IMR-90 (cell line): ENCODE measurements at regions not wholly inside any gene's neighbourhood (a gene's known extent, or its start where the extent isn't known, plus 50 kb on each side); places are given as distances from the start of the nearest gene placed in this dataset.
"Not testable (repeated sequence)": the region's sequence is repeated elsewhere in the genome, so short reads cannot be mapped to it uniquely, and the experiment has no call there.

Experiments used
- ATAC-seq: fragments of 200-7000 bp; cut with Tn5 transposase; 2 replicates; pipeline ENCODE4 v1.9.1; 2020; ENCODE audit warnings: low read depth, mild to moderate bottlenecking, moderate library complexity
- BruUV-seq: library from RNA; stranded (reverse); fragments of 400-500 nt; replicated peaks from 2 replicates; lab custom pipeline; 2021; lab: Mats Ljungman, UMichigan
- CTCF ChIA-PET: fragments of 300-600 bp; formaldehyde crosslinking; extraction: SDS; loops from one replicate; lab custom pipeline; 2021; ENCODE audit warnings: antibody characterized with exemption; lab: Yijun Ruan, JAX
- POLR2A ChIA-PET: fragments of 300-600 bp; sonication (Branson Sonifier 250); formaldehyde crosslinking; loops from one replicate; lab custom pipeline; 2022; ENCODE audit warnings: antibody characterized with exemption; ENCODE audit not compliant: unreplicated experiment; lab: Charles Lee
- DNase-seq: peaks from one replicate; pipeline ENCODE4 v3.0.0; 2013
- H2AFZ ChIP-seq: replicated peaks from 2 replicates; pipeline ENCODE3; 2013; ENCODE audit warnings: low read length, mild to moderate bottlenecking; ENCODE audit not compliant: poor library complexity
- H2AK5ac ChIP-seq: 2 replicates; pipeline ENCODE4 v1.6.1; 2013; ENCODE audit warnings: low read depth, low read length, inconsistent platforms
- H2AK9ac ChIP-seq: replicated peaks from 2 replicates; pipeline ENCODE3; 2013; ENCODE audit warnings: mild to moderate bottlenecking, low read depth, low read length, moderate library complexity; ENCODE audit not compliant: poor library complexity
- H2BK120ac ChIP-seq: 2 replicates; pipeline ENCODE4 v1.6.1; 2013; ENCODE audit warnings: low read depth, low read length, inconsistent platforms
- H2BK15ac ChIP-seq: 3 replicates; pipeline ENCODE4 v1.6.1; 2013; ENCODE audit warnings: low read depth, low read length, inconsistent platforms
- H2BK20ac ChIP-seq: 2 replicates; pipeline ENCODE4 v1.6.1; 2013; ENCODE audit warnings: low read depth, mild to moderate bottlenecking, inconsistent platforms, low read length, moderate library complexity
- H2BK5ac ChIP-seq: 2 replicates; pipeline ENCODE4 v1.6.1; 2013; ENCODE audit warnings: mild to moderate bottlenecking, low read depth, low read length, inconsistent platforms; ENCODE audit not compliant: poor library complexity, severe bottlenecking
- H3K14ac ChIP-seq: replicated peaks from 2 replicates; pipeline ENCODE4 v1.6.1; 2013; ENCODE audit warnings: low read depth, low read length, inconsistent platforms
- H3K18ac ChIP-seq: 2 replicates; pipeline ENCODE4 v1.6.1; 2013; ENCODE audit warnings: low read depth, low read length, control low read depth
- H3K23ac ChIP-seq: 2 replicates; pipeline ENCODE4 v1.6.1; 2013; ENCODE audit warnings: low read depth, low read length, inconsistent platforms
- H3K27ac ChIP-seq: 2 replicates; pipeline ENCODE4 v1.5.1; 2013; ENCODE audit warnings: mild to moderate bottlenecking, control low read depth, low read length; ENCODE audit not compliant: insufficient read depth
- H3K27me3 ChIP-seq: 2 replicates; pipeline ENCODE4 v1.6.1; 2013; ENCODE audit warnings: low read length; ENCODE audit not compliant: control insufficient read depth, insufficient read depth
- H3K36me3 ChIP-seq: 2 replicates; pipeline ENCODE4 v1.6.1; 2013; ENCODE audit warnings: low read length, mixed read lengths; ENCODE audit not compliant: control insufficient read depth, insufficient read depth
- H3K4ac ChIP-seq: 2 replicates; pipeline ENCODE4 v1.6.1; 2013; ENCODE audit warnings: low read depth, low read length, inconsistent platforms
- H3K4me1 ChIP-seq: 2 replicates; pipeline ENCODE4 v1.6.1; 2013; ENCODE audit warnings: low read length, mixed read lengths; ENCODE audit not compliant: control insufficient read depth, insufficient read depth
- H3K4me2 ChIP-seq: 2 replicates; pipeline ENCODE4 v1.6.1; 2013; ENCODE audit warnings: low read depth, mild to moderate bottlenecking, control low read depth, low read length, moderate library complexity
- H3K4me3 ChIP-seq: 2 replicates; pipeline ENCODE4 v1.5.1; 2013; ENCODE audit warnings: low read depth, mild to moderate bottlenecking, control low read depth, low read length, moderate library complexity; ENCODE audit not compliant: insufficient read depth
- H3K56ac ChIP-seq: 2 replicates; pipeline ENCODE4 v1.6.1; 2013; ENCODE audit warnings: low read length, inconsistent platforms; ENCODE audit not compliant: insufficient read depth; ENCODE audit errors: extremely low read depth
- H3K79me1 ChIP-seq, 2 experiments: 2 replicates each; pipeline ENCODE4 v1.6.1; 2013; ENCODE audit warnings: low read length in 2 of 2, inconsistent platforms in 1 of 2, low read depth in 1 of 2
- H3K9ac ChIP-seq: 2 replicates; pipeline ENCODE4 v1.6.1; 2013; ENCODE audit warnings: low read depth, low read length, control low read depth
- H3K9me1 ChIP-seq: 2 replicates; pipeline ENCODE4 v1.6.1; 2013; ENCODE audit warnings: low read length, inconsistent platforms; ENCODE audit not compliant: insufficient read depth
- H3K9me3 ChIP-seq: 2 replicates; pipeline ENCODE4 v1.6.1; 2013; ENCODE audit warnings: low read length; ENCODE audit not compliant: control insufficient read depth, insufficient read depth
- H4K20me1 ChIP-seq: 2 replicates; pipeline ENCODE4 v1.6.1; 2013; ENCODE audit warnings: low read length, inconsistent platforms; ENCODE audit not compliant: insufficient read depth
- H4K5ac ChIP-seq: 2 replicates; pipeline ENCODE4 v1.6.1; 2013; ENCODE audit warnings: mild to moderate bottlenecking, low read depth, low read length, control low read depth
- H4K8ac ChIP-seq, 2 experiments: 2 replicates each; pipeline ENCODE4 v1.6.1; 2013; ENCODE audit warnings: low read depth in 2 of 2, low read length in 2 of 2, control low read depth in 1 of 2, inconsistent platforms in 1 of 2
- H4K91ac ChIP-seq: 2 replicates; pipeline ENCODE4 v1.6.1; 2013; ENCODE audit warnings: low read depth, low read length, inconsistent platforms; ENCODE audit not compliant: insufficient read depth
- ELK1 ChIP-seq: fragments of 150-350 bp; IDR thresholded peaks from 2 replicates; pipeline ENCODE4 v1.6.1; 2016; ENCODE audit warnings: low read depth, mild to moderate bottlenecking, low read length, moderate library complexity, borderline replicate concordance
- NFE2L2 ChIP-seq: fragments of 150-350 bp; IDR thresholded peaks from 2 replicates; pipeline ENCODE4 v1.6.1; 2016; ENCODE audit warnings: low read depth, mild to moderate bottlenecking, low read length
- RFX5 ChIP-seq: IDR thresholded peaks from 2 replicates; pipeline ENCODE4 v1.8.0; 2012; ENCODE audit warnings: low read depth, mild to moderate bottlenecking, low read length, moderate library complexity
- WGBS, 2 experiments: methylation state at CpG; one replicate each; pipeline versions ENCODE4 v1.1.5 to v1.1.7; 2013; ENCODE audit warnings: missing lambda C conversion rate in 2 of 2; ENCODE audit not compliant: insufficient read length in 1 of 2; ENCODE audit errors: extremely low coverage in 2 of 2; 5-methylcytosine and 5-hydroxymethylcytosine counted together
- dilution Hi-C: fragments of 300-500 bp; cut with HindIII; formaldehyde crosslinking; loops from one replicate; pipeline ENCODE4 v1.14.3; 2018; ENCODE audit warnings: low sequenced_read_pairs; ENCODE audit not compliant: unreplicated experiment
- in situ Hi-C: fragments of 300-500 bp; cut with MboI; formaldehyde crosslinking; loops from 3 replicates; pipeline ENCODE4 v1.14.3; 2019; ENCODE audit warnings: low sequenced_read_pairs, inconsistent platforms, mixed read lengths
- intact Hi-C: fragments of 100-400 bp; cut with micrococcal nuclease; formaldehyde crosslinking; loops from 2 replicates; pipeline ENCODE4 v1.10.0; 2022

- no peak overlapping the region for H3K14ac ChIP-seq
- H3K56ac ChIP-seq, result no peak overlapping the region
- H3K4me3 ChIP-seq, result no peak overlapping the region
- no peaks in the 10 kb centered on the region for H3K27me3 ChIP-seq
- CTCF ChIA-PET, result no interaction called here
- no peaks in the 10 kb centered on the region for H3K79me1 ChIP-seq
- in situ Hi-C loops (no loop called here), intact Hi-C loops (no loop called here), dilution Hi-C loops (no loop called here)
- H3K9ac ChIP-seq, result no peak overlapping the region
- no peak overlapping the region for H4K91ac ChIP-seq
- H2AFZ ChIP-seq, result no peak overlapping the region
- whole genome bisulfite sequencing, 2 experiments, result no CpG with 5 or more reads among the region's 4 CpGs
- no TSS peak for BruUV-seq
- POLR2A ChIA-PET, result no interaction called here
- H3K18ac ChIP-seq, result no peak overlapping the region
- H3K23ac ChIP-seq, result no peak overlapping the region
- ATAC-seq (no peak), DNase-seq (no peak)
- no peak overlapping the region for H4K5ac ChIP-seq
- H2AK5ac ChIP-seq, result no peak overlapping the region
- H2BK20ac ChIP-seq, result no peak overlapping the region
- TF ChIP-seq RFX5, result no peak
- TF ChIP-seq ELK1, result no peak
- no peak for TF ChIP-seq NFE2L2
- no peak overlapping the region for H2BK5ac ChIP-seq
- no peaks in the 10 kb centered on the region for H4K20me1 ChIP-seq
- H2BK15ac ChIP-seq, result no peak overlapping the region
- no peak overlapping the region for H3K4me2 ChIP-seq
- H4K8ac ChIP-seq, result no peak overlapping the region
- peaks cover 6% of the 10 kb centered on the region for H3K9me3 ChIP-seq
- H2AK9ac ChIP-seq, result no peak overlapping the region
- no peak overlapping the region for H3K4ac ChIP-seq
- no peak overlapping the region for H3K27ac ChIP-seq
- no peaks in the 10 kb centered on the region for H3K9me1 ChIP-seq
- H3K36me3 ChIP-seq, result no peaks in the 10 kb centered on the region
- no peaks in the 10 kb centered on the region for H3K4me1 ChIP-seq
- H2BK120ac ChIP-seq, result no peak overlapping the region
Measured at GRCh38 chr2:192513575-192513974, 318.8 kb upstream of the TMEFF2 start.

- H3K4ac ChIP-seq, H4K20me1 ChIP-seq, H2BK15ac ChIP-seq, H3K36me3 ChIP-seq, H3K9ac ChIP-seq, H2AK5ac ChIP-seq, H4K5ac ChIP-seq, ATAC-seq, H2BK120ac ChIP-seq, H3K79me1 ChIP-seq, H3K14ac ChIP-seq, in situ Hi-C loops, H2AK9ac ChIP-seq, dilution Hi-C loops, H2AFZ ChIP-seq, H3K27ac ChIP-seq, H2BK20ac ChIP-seq, H3K27me3 ChIP-seq, H3K4me3 ChIP-seq, DNase-seq, H3K56ac ChIP-seq, H2BK5ac ChIP-seq, H3K18ac ChIP-seq, H4K91ac ChIP-seq, H3K9me1 ChIP-seq, H4K8ac ChIP-seq, H3K4me1 ChIP-seq, POLR2A ChIA-PET, H3K9me3 ChIP-seq, H3K23ac ChIP-seq, CTCF ChIA-PET, intact Hi-C loops, BruUV-seq, H3K4me2 ChIP-seq: not testable (repeated sequence)
- 90% methylated on average over 6 of the region's 33 CpGs; no CpG with 5 or more reads in 1 of the 2 experiments for WGBS, 2 experiments
Measured at GRCh38 chr2:192507836-192508450, 313.2 kb upstream of the TMEFF2 start.
